T-cell (primary cell): ENCODE measurements at regions not wholly inside any gene's neighbourhood (a gene's known extent, or its start where the extent isn't known, plus 50 kb on each side); places are given as distances from the start of the nearest gene placed in this dataset.

ENCODE experiments used
- ATAC-seq, 4 experiments: fragments of 200-7000 bp in 3 of 4; fragments of 150-1000 bp in 1 of 4; cut with Tn5 transposase; replicated peaks in 1 of 4; 1 replicate in 3 of 4; 2 replicates in 1 of 4; pipeline ENCODE4 v1.10.0; 2021; ENCODE audit warnings: moderate library complexity in 3 of 4, mild to moderate bottlenecking in 2 of 4, moderate number of reproducible peaks in 1 of 4
- CTCF ChIA-PET, 2 donors: fragments of 300-600 bp; sonication (Branson Sonifier 250); formaldehyde crosslinking; loops; one replicate each; lab custom pipeline; 2022; ENCODE audit warnings: antibody characterized with exemption in 2 of 2; lab: Charles Lee
- POLR2A ChIA-PET, 2 donors: fragments of 300-600 bp; sonication (Branson Sonifier 250); formaldehyde crosslinking; loops; one replicate each; lab custom pipeline; 2022; ENCODE audit warnings: antibody characterized with exemption in 2 of 2; lab: Charles Lee
- DNase-seq, 35 experiments: peaks; one replicate each; pipeline versions ENCODE4 v3.0.0 to v3.0.0-alpha.2; 2013 to 2023
- H3K27ac ChIP-seq: one replicate; pipeline ENCODE4 v1.5.1; 2013; ENCODE audit warnings: low read length
- H3K27me3 ChIP-seq, 2 experiments: replicated peaks in 1 of 2; 1 replicate in 1 of 2; 2 replicates in 1 of 2; pipeline versions ENCODE4 v1.6.1 to v1.7.0; 2013; ENCODE audit warnings: low read length in 1 of 2, mixed read lengths in 1 of 2; ENCODE audit not compliant: control insufficient read depth in 2 of 2, insufficient read depth in 2 of 2; ENCODE audit errors: extremely low read depth in 1 of 2
- H3K36me3 ChIP-seq, 2 donors: 1 replicate in 1 of 2; 2 replicates in 1 of 2; pipeline versions ENCODE4 v1.6.1 to v1.7.0; 2013; ENCODE audit warnings: low read length in 1 of 2; ENCODE audit not compliant: control insufficient read depth in 2 of 2, insufficient read depth in 1 of 2; ENCODE audit errors: extremely low read depth in 1 of 2
- H3K4me1 ChIP-seq, 2 experiments: 1 replicate in 1 of 2; 2 replicates in 1 of 2; pipeline versions ENCODE4 v1.6.1 to v1.7.0; 2013; ENCODE audit warnings: low read length in 2 of 2, mixed read lengths in 1 of 2; ENCODE audit not compliant: insufficient read depth in 2 of 2, control insufficient read depth in 1 of 2; ENCODE audit errors: extremely low read depth in 1 of 2
- H3K4me3 ChIP-seq, 2 donors: 1 replicate in 1 of 2; 2 replicates in 1 of 2; pipeline versions ENCODE4 v1.5.1 to v1.7.0; 2013; ENCODE audit warnings: mild to moderate bottlenecking in 2 of 2, low read length in 1 of 2, moderate library complexity in 1 of 2; ENCODE audit not compliant: control insufficient read depth in 1 of 2; ENCODE audit errors: extremely low read depth in 1 of 2
- H3K9me3 ChIP-seq: 2 replicates; pipeline ENCODE4 v1.7.0; 2013
- H3K27ac Mint-ChIP-seq, 2 donors: one replicate each; pipeline ENCODE4 v1.8.0; 2020 to 2021; ENCODE audit warnings: mild to moderate bottlenecking in 2 of 2, mixed read lengths in 2 of 2
- H3K27me3 Mint-ChIP-seq, 2 donors: one replicate each; pipeline ENCODE4 v1.8.0; 2021 to 2022; ENCODE audit warnings: mixed read lengths in 2 of 2
- H3K36me3 Mint-ChIP-seq: one replicate; pipeline ENCODE4 v1.8.0; 2021; ENCODE audit warnings: mixed read lengths
- H3K4me1 Mint-ChIP-seq, 3 donors: one replicate each; pipeline ENCODE4 v1.8.0; 2020 to 2022; ENCODE audit warnings: mixed read lengths in 3 of 3, mild to moderate bottlenecking in 1 of 3
- H3K4me3 Mint-ChIP-seq, 3 donors: one replicate each; pipeline ENCODE4 v1.8.0; 2020 to 2022; ENCODE audit warnings: mild to moderate bottlenecking in 3 of 3, mixed read lengths in 3 of 3, moderate library complexity in 3 of 3
- H3K9me3 Mint-ChIP-seq, 3 donors: one replicate each; pipeline ENCODE4 v1.8.0; 2020 to 2022; ENCODE audit warnings: mixed read lengths in 3 of 3
- WGBS: methylation state at CpG from one replicate; pipeline ENCODE4 v1.1.5; 2013; ENCODE audit warnings: missing lambda C conversion rate; ENCODE audit not compliant: insufficient coverage; 5-methylcytosine and 5-hydroxymethylcytosine counted together

GRCh38 chr6:150791717-150792116 lies 73.8 kb upstream of the MTHFD1L start:
- Mint-ChIP-seq H3K36me3 (no peaks in the 10 kb centered on the region), H3K9me3 (no peaks in the 10 kb centered on the region), H3K27me3 (no peaks in the 10 kb centered on the region), H3K27ac (no peak overlapping the region), H3K4me1 (no peaks in the 10 kb centered on the region), H3K4me3 (no peak overlapping the region)
- no CpG with 5 or more reads among the region's 1 CpG for WGBS
- CTCF ChIA-PET, result no interaction called here
- ATAC-seq (no peak), DNase-seq (no peak)
- H3K9me3 ChIP-seq, result no peaks in the 10 kb centered on the region
- no peak overlapping the region for H3K4me3 ChIP-seq
- POLR2A ChIA-PET, result interaction anchor here in 1 of 2 donors (0.7 kb wide), 1 partner anchor 696 kb away, joined by 4 read pairs; no protein-coding TSS in a partner anchor
- no peaks in the 10 kb centered on the region for H3K4me1 ChIP-seq
- no peak overlapping the region for H3K27ac ChIP-seq
- no peaks in the 10 kb centered on the region for H3K27me3 ChIP-seq
- no peaks in the 10 kb centered on the region for H3K36me3 ChIP-seq

- H3K4me1 ChIP-seq, result no peaks in the 10 kb centered on the region
- Mint-ChIP-seq H3K27me3 (no peaks in the 10 kb centered on the region), H3K4me3 (no peak overlapping the region), H3K9me3 (no peaks in the 10 kb centered on the region), H3K4me1 (no peaks in the 10 kb centered on the region), H3K36me3 (no peaks in the 10 kb centered on the region), H3K27ac (no peak overlapping the region)
- no peak for ATAC-seq
- H3K27me3 ChIP-seq, result no peaks in the 10 kb centered on the region
- no peak overlapping the region for H3K27ac ChIP-seq
- no peak for DNase-seq
- no peaks in the 10 kb centered on the region for H3K36me3 ChIP-seq
- ChIA-PET POLR2A (no interaction called here), CTCF (interaction anchor here in 1 of 2 donors (0.6 kb wide), 1 partner anchor 55 kb away, joined by 7 read pairs; no protein-coding TSS in a partner anchor)
- H3K9me3 ChIP-seq, result no peaks in the 10 kb centered on the region
- H3K4me3 ChIP-seq, result no peak overlapping the region
- WGBS, result no CpG with 5 or more reads among the region's 1 CpG
Measured at GRCh38 chr6:150797949-150798348, 67.6 kb upstream of the MTHFD1L start.

- Mint-ChIP-seq H3K27me3 (no peaks in the 10 kb centered on the region), H3K9me3 (no peaks in the 10 kb centered on the region), H3K36me3 (no peaks in the 10 kb centered on the region), H3K27ac (no peak overlapping the region), H3K4me3 (no peak overlapping the region), H3K4me1 (no peaks in the 10 kb centered on the region)
- Histone ChIP-seq H3K36me3 (no peaks in the 10 kb centered on the region), H3K4me3 (no peak overlapping the region), H3K9me3 (no peaks in the 10 kb centered on the region), H3K4me1 (no peaks in the 10 kb centered on the region), H3K27me3 (no peaks in the 10 kb centered on the region), H3K27ac (no peak overlapping the region)
- DNase-seq, result no peak
- 93% methylated on average over 2 of the region's 4 CpGs for WGBS
- POLR2A ChIA-PET, result no interaction called here
- no peak for ATAC-seq
- CTCF ChIA-PET, result no interaction called here
Measured at GRCh38 chr6:150799276-150799805, 66.2 kb upstream of the MTHFD1L start.

GRCh38 chr6:150800674-150801314 lies 64.7 kb upstream of the MTHFD1L start:
- WGBS, result 88% methylated on average over 6 of the region's 8 CpGs
- no peaks in the 10 kb centered on the region for H3K4me1 Mint-ChIP-seq
- H3K27me3 Mint-ChIP-seq, result no peaks in the 10 kb centered on the region
- Histone ChIP-seq H3K36me3 (no peaks in the 10 kb centered on the region), H3K4me3 (no peak overlapping the region), H3K27me3 (no peaks in the 10 kb centered on the region), H3K9me3 (no peaks in the 10 kb centered on the region), H3K27ac (no peak overlapping the region), H3K4me1 (no peaks in the 10 kb centered on the region)
- ATAC-seq, result no peak
- no peak overlapping the region for H3K4me3 Mint-ChIP-seq
- H3K27ac Mint-ChIP-seq, result no peak overlapping the region
- H3K36me3 Mint-ChIP-seq, result no peaks in the 10 kb centered on the region
- no peak for DNase-seq
- ChIA-PET CTCF (interaction anchor here in 1 of 2 donors (0.6 to 1.3 kb wide), 2 partner anchors 17 to 66 kb away, joined by 4 to 5 read pairs; no protein-coding TSS in a partner anchor), POLR2A (interaction anchor here in 1 of 2 donors (0.6 kb wide), 1 partner anchor 895 kb away, joined by 4 read pairs; no protein-coding TSS in a partner anchor)
- H3K9me3 Mint-ChIP-seq, result no peaks in the 10 kb centered on the region

- H3K9me3 ChIP-seq, result no peaks in the 10 kb centered on the region
- no peaks in the 10 kb centered on the region for H3K4me1 ChIP-seq
- Mint-ChIP-seq H3K36me3 (peaks cover 2% of the 10 kb centered on the region), H3K27ac (no peak overlapping the region), H3K4me3 (no peak overlapping the region), H3K4me1 (no peaks in the 10 kb centered on the region), H3K27me3 (peaks cover 0 to 3% of the 10 kb centered on the region in 2 donors), H3K9me3 (no peaks in the 10 kb centered on the region)
- H3K27me3 ChIP-seq, result peaks cover 0 to 5% of the 10 kb centered on the region in 2 experiments
- ChIA-PET POLR2A (no interaction called here), CTCF (interaction anchor here in 1 of 2 donors (1.0 kb wide), 1 partner anchor 903 kb away, joined by 3 read pairs; no protein-coding TSS in a partner anchor)
- no peaks in the 10 kb centered on the region for H3K36me3 ChIP-seq
- WGBS, result no CpG with 5 or more reads among the region's 2 CpGs
- H3K4me3 ChIP-seq, result no peak overlapping the region
- DNase-seq (no peak), ATAC-seq (no peak)
- H3K27ac ChIP-seq, result no peak overlapping the region
Measured at GRCh38 chr6:150806790-150807189, 58.7 kb upstream of the MTHFD1L start.

GRCh38 chr6:150813319-150813992 lies 52.0 kb upstream of the MTHFD1L start:
- Mint-ChIP-seq H3K4me1 (peaks cover 4 to 13% (median 6%) of the 10 kb centered on the region in 3 donors), H3K27ac (peak overlapping the region in 1 of 2 donors; percentile 44), H3K27me3 (peaks cover 5 to 10% of the 10 kb centered on the region in 2 donors), H3K4me3 (no peak overlapping the region), H3K9me3 (no peaks in the 10 kb centered on the region), H3K36me3 (peaks cover 2% of the 10 kb centered on the region)
- ATAC-seq (peak in 1 of 4 experiments; percentile 20), DNase-seq (peak in 3 of 35 experiments; percentile 1 to 37 (median 3))
- Histone ChIP-seq H3K4me1 (no peaks in the 10 kb centered on the region), H3K27me3 (peaks cover 0 to 8% of the 10 kb centered on the region in 2 experiments), H3K27ac (no peak overlapping the region), H3K36me3 (no peaks in the 10 kb centered on the region), H3K4me3 (no peak overlapping the region), H3K9me3 (no peaks in the 10 kb centered on the region)
- WGBS, result 29% methylated on average over 9 of the region's 9 CpGs
- ChIA-PET POLR2A (no interaction called here), CTCF (interaction anchor here (0.7 to 1.3 kb wide), 6 partner anchors 12 to 1567 kb away, joined by 3 to 10 read pairs (median 6); no protein-coding TSS in a partner anchor)
